ENCODE measurements at regions not wholly inside any gene's neighbourhood (a gene's known extent, or its start where the extent isn't known, plus 50 kb on each side); places are given as distances from the start of the nearest gene placed in this dataset.

- no peak overlapping the region for H2AK5ac ChIP-seq (ENCODE audit: low read depth, low read length)
- no peak overlapping the region for H3K18ac ChIP-seq (ENCODE audit: low read length)
- WGBS, 2 donors (ENCODE audit: extremely low coverage in 2 of 2, insufficient read length in 2 of 2, insufficient replicate concordance in 1 of 2): no CpG with 5 or more reads among the region's 3 CpGs
These were observed 436.0 kb downstream of the METTL4 start for GRCh38 chr18:2135309-2135708.

GRCh38 chr18:2138552-2138951, 432.8 kb downstream of the METTL4 start:
- H3K9ac ChIP-seq (ENCODE audit: low read depth, low read length, poor library complexity): no peak overlapping the region
- no peak overlapping the region for H3K23ac ChIP-seq (ENCODE audit: low read depth, low read length, poor library complexity)
- WGBS, 2 donors (ENCODE audit: extremely low coverage in 2 of 2, insufficient read length in 2 of 2, insufficient replicate concordance in 1 of 2): no CpG with 5 or more reads among the region's 3 CpGs
- no peaks in the 10 kb centered on the region for H3K27me3 ChIP-seq (ENCODE audit: control insufficient read depth in 3 of 3, insufficient read depth in 3 of 3, low read depth in 1 of 3, low read length in 3 of 3)
- H3K27ac ChIP-seq (replicated peaks; ENCODE audit: low read length): no peak overlapping the region
- no peak overlapping the region for H4K8ac ChIP-seq (ENCODE audit: low read depth, low read length)
- no peak overlapping the region for H3K14ac ChIP-seq (ENCODE audit: low read length)
- H3K4me2 ChIP-seq (ENCODE audit: insufficient read depth, low read length, poor library complexity, severe bottlenecking): no peak overlapping the region
- H3K4me3 ChIP-seq (ENCODE audit: low read length in 2 of 2): no peak overlapping the region
- no peak overlapping the region for H4K91ac ChIP-seq (ENCODE audit: low read depth, low read length, poor library complexity)
- H2AFZ ChIP-seq (ENCODE audit: low read length): no peak overlapping the region
- H3K4ac ChIP-seq (ENCODE audit: low read length): no peak overlapping the region
- H2AK5ac ChIP-seq (ENCODE audit: low read depth, low read length): no peak overlapping the region
- peaks cover 0 to 3% of the 10 kb centered on the region in 2 donors for H3K4me1 ChIP-seq (ENCODE audit: control insufficient read depth in 2 of 2, insufficient read depth in 1 of 2, low read depth in 1 of 2, low read length in 2 of 2)
- no peak overlapping the region for H2BK12ac ChIP-seq (ENCODE audit: low read length)
- H3K36me3 ChIP-seq (replicated peaks in 1 of 2; ENCODE audit: control insufficient read depth in 2 of 2, insufficient read depth in 2 of 2, low read length in 2 of 2): no peaks in the 10 kb centered on the region
- H3K9me3 ChIP-seq (replicated peaks in 1 of 2; ENCODE audit: control insufficient read depth in 2 of 2, insufficient read depth in 1 of 2, low read depth in 1 of 2, low read length in 2 of 2): no peaks in the 10 kb centered on the region
- H2BK15ac ChIP-seq (ENCODE audit: low read length): no peak overlapping the region
- H3K79me1 ChIP-seq (ENCODE audit: low read depth, low read length): no peaks in the 10 kb centered on the region
- DNase-seq (ENCODE audit: low spot score): no peak
- H2BK120ac ChIP-seq (ENCODE audit: low read depth, low read length): no peak overlapping the region
- H3K18ac ChIP-seq (ENCODE audit: low read length): no peak overlapping the region
- no peak overlapping the region for H2BK5ac ChIP-seq (ENCODE audit: low read length)

More at GRCh38 chr18:2135309-2135708, 436.0 kb downstream of the METTL4 start:
- no peak overlapping the region for H3K9ac ChIP-seq (ENCODE audit: low read depth, low read length, poor library complexity)
- H3K4me1 ChIP-seq (ENCODE audit: control insufficient read depth in 2 of 2, insufficient read depth in 1 of 2, low read depth in 1 of 2, low read length in 2 of 2): peaks cover 0 to 3% of the 10 kb centered on the region in 2 donors
- H3K79me1 ChIP-seq (ENCODE audit: low read depth, low read length): no peaks in the 10 kb centered on the region
- H3K4me3 ChIP-seq (ENCODE audit: low read length in 2 of 2): no peak overlapping the region
- no peaks in the 10 kb centered on the region for H3K27me3 ChIP-seq (ENCODE audit: control insufficient read depth in 3 of 3, insufficient read depth in 3 of 3, low read depth in 1 of 3, low read length in 3 of 3)
- H4K8ac ChIP-seq (ENCODE audit: low read depth, low read length): no peak overlapping the region
- H3K14ac ChIP-seq (ENCODE audit: low read length): no peak overlapping the region
- H3K4me2 ChIP-seq (ENCODE audit: insufficient read depth, low read length, poor library complexity, severe bottlenecking): no peak overlapping the region
- no peak overlapping the region for H2BK12ac ChIP-seq (ENCODE audit: low read length)
- no peaks in the 10 kb centered on the region for H3K36me3 ChIP-seq (replicated peaks in 1 of 2; ENCODE audit: control insufficient read depth in 2 of 2, insufficient read depth in 2 of 2, low read length in 2 of 2)
- no peak overlapping the region for H3K27ac ChIP-seq (replicated peaks; ENCODE audit: low read length)
- no peak overlapping the region for H4K91ac ChIP-seq (ENCODE audit: low read depth, low read length, poor library complexity)
- H2BK120ac ChIP-seq (ENCODE audit: low read depth, low read length): no peak overlapping the region
- H3K9me3 ChIP-seq (replicated peaks in 1 of 2; ENCODE audit: control insufficient read depth in 2 of 2, insufficient read depth in 1 of 2, low read depth in 1 of 2, low read length in 2 of 2): no peaks in the 10 kb centered on the region
- DNase-seq (ENCODE audit: low spot score): no peak
- no peak overlapping the region for H2BK15ac ChIP-seq (ENCODE audit: low read length)
- no peak overlapping the region for H2BK5ac ChIP-seq (ENCODE audit: low read length)
- no peak overlapping the region for H3K23ac ChIP-seq (ENCODE audit: low read depth, low read length, poor library complexity)
- no peak overlapping the region for H2AFZ ChIP-seq (ENCODE audit: low read length)
- H3K4ac ChIP-seq (ENCODE audit: low read length): no peak overlapping the region

- WGBS, 2 donors (ENCODE audit: extremely low coverage in 2 of 2, insufficient read length in 2 of 2, insufficient replicate concordance in 1 of 2): no CpG with 5 or more reads among the region's 4 CpGs
These were observed 431.6 kb downstream of the METTL4 start for GRCh38 chr18:2139691-2140090.

GRCh38 chr18:2143636-2144035, 427.7 kb downstream of the METTL4 start:
- no peaks in the 10 kb centered on the region for H3K27me3 ChIP-seq (ENCODE audit: control insufficient read depth in 3 of 3, insufficient read depth in 3 of 3, low read depth in 1 of 3, low read length in 3 of 3)
- H3K4me2 ChIP-seq (ENCODE audit: insufficient read depth, low read length, poor library complexity, severe bottlenecking): no peak overlapping the region
- no peak overlapping the region for H3K14ac ChIP-seq (ENCODE audit: low read length)
- H4K8ac ChIP-seq (ENCODE audit: low read depth, low read length): no peak overlapping the region
- H2AFZ ChIP-seq (ENCODE audit: low read length): no peak overlapping the region
- H2AK5ac ChIP-seq (ENCODE audit: low read depth, low read length): no peak overlapping the region
- WGBS, 2 donors (ENCODE audit: extremely low coverage in 2 of 2, insufficient read length in 2 of 2, insufficient replicate concordance in 1 of 2): no CpG with 5 or more reads among the region's 1 CpG
- no peak overlapping the region for H3K27ac ChIP-seq (replicated peaks; ENCODE audit: low read length)
- no peak for DNase-seq (ENCODE audit: low spot score)
- no peak overlapping the region for H3K9ac ChIP-seq (ENCODE audit: low read depth, low read length, poor library complexity)
- no peak overlapping the region for H2BK15ac ChIP-seq (ENCODE audit: low read length)
- H3K79me1 ChIP-seq (ENCODE audit: low read depth, low read length): no peaks in the 10 kb centered on the region
- H2BK12ac ChIP-seq (ENCODE audit: low read length): no peak overlapping the region
- H3K18ac ChIP-seq (ENCODE audit: low read length): no peak overlapping the region
- H4K91ac ChIP-seq (ENCODE audit: low read depth, low read length, poor library complexity): no peak overlapping the region
- H3K23ac ChIP-seq (ENCODE audit: low read depth, low read length, poor library complexity): no peak overlapping the region
- no peak overlapping the region for H2BK5ac ChIP-seq (ENCODE audit: low read length)
- no peak overlapping the region for H2BK120ac ChIP-seq (ENCODE audit: low read depth, low read length)
- H3K9me3 ChIP-seq (replicated peaks in 1 of 2; ENCODE audit: control insufficient read depth in 2 of 2, insufficient read depth in 1 of 2, low read depth in 1 of 2, low read length in 2 of 2): no peaks in the 10 kb centered on the region
- no peaks in the 10 kb centered on the region for H3K4me1 ChIP-seq (ENCODE audit: control insufficient read depth in 2 of 2, insufficient read depth in 1 of 2, low read depth in 1 of 2, low read length in 2 of 2)
- no peak overlapping the region for H3K4ac ChIP-seq (ENCODE audit: low read length)
- H3K36me3 ChIP-seq (replicated peaks in 1 of 2; ENCODE audit: control insufficient read depth in 2 of 2, insufficient read depth in 2 of 2, low read length in 2 of 2): no peaks in the 10 kb centered on the region
- no peak overlapping the region for H3K4me3 ChIP-seq (ENCODE audit: low read length in 2 of 2)

More at GRCh38 chr18:2139691-2140090, 431.6 kb downstream of the METTL4 start:
- Histone ChIP-seq H3K4ac (ENCODE audit: low read length) (no peak overlapping the region), H4K91ac (ENCODE audit: low read depth, low read length, poor library complexity) (no peak overlapping the region), H3K23ac (ENCODE audit: low read depth, low read length, poor library complexity) (no peak overlapping the region), H3K27ac (replicated peaks; ENCODE audit: low read length) (no peak overlapping the region), H3K4me1 (ENCODE audit: control insufficient read depth in 2 of 2, insufficient read depth in 1 of 2, low read depth in 1 of 2, low read length in 2 of 2) (peaks cover 0 to 3% of the 10 kb centered on the region in 2 donors), H3K4me2 (ENCODE audit: insufficient read depth, low read length, poor library complexity, severe bottlenecking) (no peak overlapping the region), H2AFZ (ENCODE audit: low read length) (no peak overlapping the region), H3K27me3 (ENCODE audit: control insufficient read depth in 3 of 3, insufficient read depth in 3 of 3, low read depth in 1 of 3, low read length in 3 of 3) (no peaks in the 10 kb centered on the region), H3K9me3 (replicated peaks in 1 of 2; ENCODE audit: control insufficient read depth in 2 of 2, insufficient read depth in 1 of 2, low read depth in 1 of 2, low read length in 2 of 2) (no peaks in the 10 kb centered on the region), H2BK120ac (ENCODE audit: low read depth, low read length) (no peak overlapping the region), H3K79me1 (ENCODE audit: low read depth, low read length) (no peaks in the 10 kb centered on the region), H4K8ac (ENCODE audit: low read depth, low read length) (no peak overlapping the region), H2BK12ac (ENCODE audit: low read length) (no peak overlapping the region), H3K14ac (ENCODE audit: low read length) (no peak overlapping the region), H3K36me3 (replicated peaks in 1 of 2; ENCODE audit: control insufficient read depth in 2 of 2, insufficient read depth in 2 of 2, low read length in 2 of 2) (no peaks in the 10 kb centered on the region), H2AK5ac (ENCODE audit: low read depth, low read length) (no peak overlapping the region), H2BK15ac (ENCODE audit: low read length) (no peak overlapping the region), H3K4me3 (ENCODE audit: low read length in 2 of 2) (no peak overlapping the region), H2BK5ac (ENCODE audit: low read length) (no peak overlapping the region), H3K9ac (ENCODE audit: low read depth, low read length, poor library complexity) (no peak overlapping the region), H3K18ac (ENCODE audit: low read length) (no peak overlapping the region)
- DNase-seq (ENCODE audit: low spot score): no peak
